ENCODE measurements at regions not wholly inside any gene's neighbourhood (a gene's known extent, or its start where the extent isn't known, plus 50 kb on each side); places are given as distances from the start of the nearest gene placed in this dataset.

GRCh38 chr3:194269610-194270145 lies 81.5 kb downstream of the CPN2 start:
- CTCF ChIA-PET, result interaction anchor here (1.4 kb wide), 1 partner anchor 46 kb away, joined by 5 read pairs; no protein-coding TSS in a partner anchor
- Mint-ChIP-seq H3K27ac (no peak overlapping the region), H3K36me3 (ENCODE audit: low read depth) (no peaks in the 10 kb centered on the region), H3K4me1 (ENCODE audit: low read depth) (peaks cover 2% of the 10 kb centered on the region), H3K4me3 (no peak overlapping the region), H3K9me3 (no peaks in the 10 kb centered on the region), H3K27me3 (peaks cover 6% of the 10 kb centered on the region)
- POLR2A ChIA-PET, result no interaction called here
- intact Hi-C loops (cut with micrococcal nuclease), result no loop called here
- no peak for DNase-seq
- no peak for ATAC-seq
- no peak for TF ChIP-seq CTCF (IDR thresholded peaks at IDR 0.05)

- intact Hi-C loops (cut with micrococcal nuclease), result no loop called here
- no peaks in the 10 kb centered on the region for H3K9me3 Mint-ChIP-seq
- no peak overlapping the region for H3K4me3 Mint-ChIP-seq
- TF ChIP-seq CTCF (IDR thresholded peaks at IDR 0.05), result no peak
- no peak overlapping the region for H3K27ac Mint-ChIP-seq
- ATAC-seq (no peak), DNase-seq (no peak)
- ChIA-PET POLR2A (no interaction called here), CTCF (interaction anchor here (1.0 to 1.6 kb wide), 2 partner anchors 16 to 45 kb away, joined by 3 to 5 read pairs; no protein-coding TSS in a partner anchor)
- H3K4me1 Mint-ChIP-seq (ENCODE audit: low read depth), result peaks cover 4% of the 10 kb centered on the region
- peaks cover 4% of the 10 kb centered on the region for H3K27me3 Mint-ChIP-seq
- no peaks in the 10 kb centered on the region for H3K36me3 Mint-ChIP-seq (ENCODE audit: low read depth)
Observed at GRCh38 chr3:194270627-194271459, 80.3 kb downstream of the CPN2 start.

- peaks cover 4% of the 10 kb centered on the region for H3K4me1 Mint-ChIP-seq (ENCODE audit: low read depth)
- no peaks in the 10 kb centered on the region for H3K36me3 Mint-ChIP-seq (ENCODE audit: low read depth)
- CTCF ChIA-PET, result interaction anchor here (1.0 to 1.6 kb wide), 2 partner anchors 15 to 44 kb away, joined by 3 to 5 read pairs; no protein-coding TSS in a partner anchor
- DNase-seq (no peak), ATAC-seq (no peak)
- intact Hi-C loops (cut with micrococcal nuclease), result no loop called here
- no peak overlapping the region for H3K27ac Mint-ChIP-seq
- no peaks in the 10 kb centered on the region for H3K9me3 Mint-ChIP-seq
- TF ChIP-seq CTCF (IDR thresholded peaks at IDR 0.05), result no peak
- H3K27me3 Mint-ChIP-seq, result peaks cover 4% of the 10 kb centered on the region
- no peak overlapping the region for H3K4me3 Mint-ChIP-seq
- POLR2A ChIA-PET, result interaction anchor here (1.0 kb wide), 1 partner anchor 8 kb away, joined by 3 read pairs; no protein-coding TSS in a partner anchor
Observed at GRCh38 chr3:194271460-194272035, 79.6 kb downstream of the CPN2 start.

- no peaks in the 10 kb centered on the region for H3K36me3 Mint-ChIP-seq (ENCODE audit: low read depth)
- POLR2A ChIA-PET, result interaction anchor here (1.0 kb wide), 1 partner anchor 9 kb away, joined by 3 read pairs; no protein-coding TSS in a partner anchor
- no peaks in the 10 kb centered on the region for H3K9me3 Mint-ChIP-seq
- H3K4me3 Mint-ChIP-seq, result no peak overlapping the region
- H3K27me3 Mint-ChIP-seq, result peaks cover 4% of the 10 kb centered on the region
- no peak for ATAC-seq
- CTCF ChIA-PET, result interaction anchor here (1.6 kb wide), 1 partner anchor 44 kb away, joined by 5 read pairs; no protein-coding TSS in a partner anchor
- H3K4me1 Mint-ChIP-seq (ENCODE audit: low read depth), result peaks cover 4% of the 10 kb centered on the region
- intact Hi-C loops (cut with micrococcal nuclease), result no loop called here
- TF ChIP-seq CTCF (IDR thresholded peaks at IDR 0.05), result no peak
- H3K27ac Mint-ChIP-seq, result no peak overlapping the region
- DNase-seq, result no peak
Observed at GRCh38 chr3:194272221-194272620, 78.9 kb downstream of the CPN2 start.
